Renal cortical epithelial cell (primary cell): ENCODE measurements at regions not wholly inside any gene's neighbourhood (a gene's known extent, or its start where the extent isn't known, plus 50 kb on each side); places are given as distances from the start of the nearest gene placed in this dataset.
"Not testable (repeated sequence)": the region's sequence is repeated elsewhere in the genome, so short reads cannot be mapped to it uniquely, and the experiment has no call there.

Experiments
- DNase-seq: peaks from one replicate; pipeline ENCODE4 v3.0.0-alpha.2; 2011; ENCODE audit warnings: low read depth

DNA sequence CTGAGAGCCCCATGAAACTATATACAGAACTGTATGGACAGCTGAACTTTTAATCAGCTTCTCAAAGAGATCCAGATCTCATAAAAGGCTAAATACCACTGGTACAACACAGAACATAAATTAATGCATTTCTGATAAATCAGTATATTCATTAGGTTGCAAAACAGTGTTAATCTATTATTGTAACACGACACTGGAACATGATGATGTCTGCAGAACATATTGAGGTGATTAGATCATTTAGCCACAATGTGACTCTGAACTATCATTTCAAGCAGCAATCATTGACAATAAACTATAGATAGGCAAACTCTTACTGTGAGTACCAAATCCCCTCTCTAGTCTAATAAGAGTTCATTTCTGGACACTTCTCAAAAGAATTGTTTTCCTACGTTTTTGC lies 50.3 kb downstream of the GASK1B start:
- peak; percentile 44 for DNase-seq

DNA sequence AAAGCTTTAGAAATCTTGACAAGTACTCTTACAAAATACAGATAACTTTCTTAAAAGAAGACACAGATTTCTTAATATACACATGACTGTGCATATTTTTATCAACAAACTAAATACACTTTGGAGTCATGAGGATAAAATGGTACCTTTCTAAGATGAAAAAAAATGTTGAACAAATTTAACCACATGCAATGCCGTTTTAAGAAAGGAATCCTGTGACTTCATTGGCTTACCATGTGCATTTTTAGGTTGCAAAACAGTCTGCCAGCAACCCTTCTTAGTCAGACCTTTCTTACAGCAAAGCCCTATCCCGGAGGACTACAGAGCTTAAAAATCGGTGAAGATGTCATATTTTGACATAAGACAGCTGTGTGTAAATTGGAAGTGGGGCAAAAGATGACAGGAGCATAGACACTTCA lies 51.7 kb downstream of the GASK1B start:
- peak; percentile 69 for DNase-seq

- DNase-seq: not testable (repeated sequence)
Observed at GRCh38 chr4:158120645-158121151, 52.1 kb downstream of the GASK1B start.

DNA sequence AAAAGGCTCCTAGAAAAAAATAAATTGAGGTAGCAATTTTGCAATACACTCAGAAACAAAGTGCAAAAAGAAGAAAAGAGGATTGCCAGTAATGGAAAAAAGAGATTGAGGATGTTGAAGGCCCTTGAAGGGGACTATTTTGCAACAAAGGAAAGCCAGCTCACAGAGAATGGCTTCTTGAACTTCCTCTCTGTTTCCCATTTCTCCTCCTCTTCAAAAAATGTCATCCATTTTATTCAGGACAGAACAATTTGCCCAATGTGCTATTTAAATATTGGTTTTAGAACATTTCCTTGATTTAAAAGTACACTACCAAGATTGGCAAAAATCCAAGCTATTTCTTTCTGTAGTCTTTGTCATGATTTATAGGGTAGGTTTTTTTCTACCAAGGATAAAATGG lies 60.2 kb downstream of the GASK1B start:
- no peak for DNase-seq

GRCh38 chr4:158111241-158111640 lies 61.6 kb downstream of the GASK1B start:
- no peak for DNase-seq

DNA sequence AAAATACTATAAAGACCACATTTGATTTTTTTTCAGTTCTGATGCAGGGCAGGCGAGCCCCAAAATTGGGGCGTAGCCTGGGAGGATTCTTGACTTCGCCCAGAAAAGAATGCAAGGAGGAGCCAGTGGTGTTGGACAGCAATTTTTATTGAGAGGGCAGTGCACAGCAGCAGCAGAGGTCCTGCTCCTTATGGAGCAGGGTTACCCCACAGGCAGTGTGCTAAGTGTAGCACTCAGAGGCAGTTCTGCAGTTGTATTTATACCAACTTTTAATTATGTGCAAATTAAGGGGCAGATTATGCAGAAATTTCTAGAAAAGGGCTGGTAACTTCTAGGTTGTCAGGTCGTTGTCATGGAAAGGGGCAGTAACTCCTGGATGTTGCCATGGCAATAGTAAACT lies 69.9 kb downstream of the GASK1B start:
- no peak for DNase-seq

DNA sequence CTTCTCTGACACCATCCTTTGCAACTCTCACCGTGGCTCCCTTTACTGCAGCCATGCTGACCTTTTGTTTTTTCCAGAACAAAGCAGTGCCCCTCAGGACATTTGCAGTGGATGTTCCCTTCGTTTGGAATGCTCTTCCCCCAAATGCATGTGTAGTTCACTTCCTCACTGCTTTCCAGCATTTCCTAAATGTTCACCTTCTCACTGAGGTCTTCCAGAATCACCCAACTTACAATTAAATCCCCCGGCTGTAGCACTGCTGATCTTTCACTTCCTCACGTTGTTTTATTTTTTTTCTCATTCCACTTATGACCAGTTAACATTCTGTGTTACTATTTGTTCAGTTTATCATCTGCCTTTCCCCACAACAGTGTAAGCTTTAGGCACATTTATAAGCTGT lies 73.1 kb downstream of the GASK1B start:
- no peak for DNase-seq

GRCh38 chr4:158098802-158099201 lies 74.0 kb downstream of the GASK1B start:
- DNase-seq: no peak

DNA sequence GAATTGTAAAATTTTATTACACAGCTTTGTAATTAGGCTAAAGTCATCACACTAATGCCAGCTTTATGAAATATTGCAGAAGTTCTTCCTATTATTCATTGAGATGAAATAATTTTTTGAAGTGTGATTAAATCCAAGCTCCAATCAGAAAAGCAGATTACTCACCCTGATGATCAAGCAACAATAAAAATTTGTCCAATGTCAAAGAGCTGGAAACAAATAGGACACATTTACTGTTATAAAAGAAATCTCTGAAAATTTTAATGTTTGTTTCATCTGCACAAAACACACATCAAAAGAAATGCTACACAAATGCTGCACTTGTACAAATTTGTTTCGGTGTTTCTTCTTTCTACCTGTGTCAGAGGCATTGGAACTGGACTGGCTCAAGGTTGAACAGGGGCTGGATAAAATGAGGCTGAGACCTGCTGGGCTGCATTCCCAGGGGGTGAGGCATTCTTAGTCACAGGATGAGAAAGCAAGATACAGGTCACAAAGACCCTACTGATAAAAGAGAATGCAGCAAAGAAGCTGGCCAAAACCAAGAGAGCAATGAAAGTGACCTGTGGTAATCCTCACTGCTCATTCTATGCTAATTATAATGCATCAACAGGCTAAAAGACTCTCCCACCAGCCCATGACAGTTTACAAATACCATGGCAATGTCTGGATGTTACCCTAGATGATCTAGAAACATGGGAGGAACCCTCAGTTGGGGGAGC lies 78.3 kb downstream of the GASK1B start:
- peak; percentile 83 for DNase-seq

- DNase-seq: no peak
Observed at GRCh38 chr4:158090323-158090722, 82.5 kb downstream of the GASK1B start.

- DNase-seq: not testable (repeated sequence)
Observed at GRCh38 chr4:158089897-158090296, 82.9 kb downstream of the GASK1B start.

- DNase-seq: no peak
Observed at GRCh38 chr4:158080354-158080753, 92.5 kb downstream of the GASK1B start.

GRCh38 chr4:158079661-158080060 lies 93.2 kb downstream of the GASK1B start:
- DNase-seq: no peak

- DNase-seq: no peak
Observed at GRCh38 chr4:158077835-158078234, 95.0 kb downstream of the GASK1B start.

- no peak for DNase-seq
Observed at GRCh38 chr4:158074851-158075250, 98.0 kb downstream of the GASK1B start.

DNA sequence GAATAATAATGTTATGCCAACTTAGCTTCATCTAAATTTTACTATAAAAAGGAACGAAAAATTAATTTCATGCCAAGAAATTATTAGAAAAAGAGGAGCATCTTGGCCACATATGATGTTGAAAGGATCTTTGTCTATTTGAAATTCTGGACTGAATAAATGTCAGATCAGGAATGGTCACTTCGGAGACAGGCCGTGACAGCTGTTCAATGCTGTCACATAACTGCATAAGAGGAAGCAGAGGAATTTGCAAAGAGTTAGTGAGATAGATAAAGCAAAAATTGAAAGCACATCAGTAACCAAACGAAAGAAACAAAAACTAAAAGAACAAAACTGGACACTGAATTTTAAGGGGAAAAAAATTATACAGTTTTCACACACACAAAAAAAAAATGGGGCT lies 100.9 kb downstream of the GASK1B start:
- no peak for DNase-seq

DNA sequence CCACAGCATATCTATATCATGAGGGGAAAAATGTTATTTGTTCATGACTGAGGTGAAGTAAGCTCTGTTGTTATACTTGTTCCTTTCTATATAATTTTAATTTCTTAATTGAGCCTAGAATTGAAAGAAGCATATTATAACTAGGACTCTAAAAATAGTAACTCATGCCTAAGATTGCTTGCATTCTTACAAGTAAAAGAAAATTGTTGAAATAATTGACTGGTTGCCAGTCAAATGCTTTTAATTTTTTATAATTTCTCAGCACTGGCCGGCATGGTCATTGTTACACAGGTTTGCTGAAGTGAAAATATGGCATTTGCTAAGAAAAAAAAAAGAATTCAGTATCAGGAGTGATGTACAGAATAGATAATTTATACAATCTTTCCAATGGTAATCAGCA lies 104.8 kb downstream of the GASK1B start:
- DNase-seq: peak; percentile 26

DNA sequence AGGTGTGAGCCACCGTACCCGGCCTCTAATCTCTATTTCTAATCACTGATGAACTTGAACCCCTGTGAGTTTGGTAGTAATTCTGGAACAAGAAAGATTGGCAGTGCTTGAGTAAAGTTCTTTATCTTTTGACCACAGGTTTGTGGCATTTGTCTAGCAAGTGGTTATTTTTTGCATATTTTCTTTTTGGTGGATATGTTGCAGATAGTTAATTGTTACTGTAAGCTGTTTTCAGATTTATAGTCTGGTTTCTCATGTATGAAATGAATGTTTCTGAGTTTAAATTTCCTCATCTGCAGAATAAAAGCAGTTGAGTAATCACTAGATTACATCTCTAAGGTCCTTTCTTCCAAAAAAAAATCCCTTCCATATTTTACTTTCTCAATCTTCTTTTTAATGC lies 105.2 kb downstream of the GASK1B start:
- DNase-seq: no peak

GRCh38 chr4:158065603-158066002 lies 107.2 kb downstream of the GASK1B start:
- no peak for DNase-seq

DNA sequence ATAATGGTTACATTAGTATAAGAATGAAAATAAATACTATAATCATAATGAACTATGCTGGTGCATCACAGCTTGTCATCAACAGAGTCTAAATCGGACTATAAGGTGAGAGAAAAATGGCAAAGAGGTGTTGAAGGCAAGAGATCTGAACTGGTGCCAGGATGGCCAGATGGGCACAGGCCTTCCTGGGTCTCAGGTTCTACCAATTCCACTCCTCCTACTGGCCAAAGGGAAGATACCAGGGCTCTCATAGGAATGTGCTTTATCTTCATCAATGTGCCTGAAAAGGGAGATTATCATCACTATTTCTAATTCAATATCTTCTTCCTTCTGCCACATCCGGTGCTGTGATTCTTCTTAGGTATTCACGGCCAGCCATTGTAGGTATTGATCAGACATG lies 107.6 kb downstream of the GASK1B start:
- no peak for DNase-seq

GRCh38 chr4:158056689-158057245 lies 116.1 kb downstream of the GASK1B start:
- no peak for DNase-seq

DNA sequence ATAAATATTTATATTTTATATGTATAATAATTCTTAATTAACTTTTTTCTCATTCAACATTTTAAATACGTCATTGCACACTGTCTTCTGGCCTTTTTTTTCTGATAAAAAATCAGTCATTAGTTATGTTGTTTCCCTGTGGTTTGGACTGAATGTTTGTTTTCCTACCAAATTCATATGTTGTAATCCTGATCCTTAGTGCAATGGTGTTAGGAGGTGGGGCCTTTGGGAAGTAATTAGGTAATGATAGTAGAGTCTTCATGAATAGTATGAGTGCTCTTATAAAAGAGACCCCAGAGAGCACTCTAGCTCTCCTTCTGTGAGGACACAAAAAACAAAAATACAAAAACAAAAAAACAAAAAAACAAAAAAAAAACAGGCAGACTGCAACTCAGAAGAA lies 117.2 kb downstream of the GASK1B start:
- DNase-seq: no peak

DNA sequence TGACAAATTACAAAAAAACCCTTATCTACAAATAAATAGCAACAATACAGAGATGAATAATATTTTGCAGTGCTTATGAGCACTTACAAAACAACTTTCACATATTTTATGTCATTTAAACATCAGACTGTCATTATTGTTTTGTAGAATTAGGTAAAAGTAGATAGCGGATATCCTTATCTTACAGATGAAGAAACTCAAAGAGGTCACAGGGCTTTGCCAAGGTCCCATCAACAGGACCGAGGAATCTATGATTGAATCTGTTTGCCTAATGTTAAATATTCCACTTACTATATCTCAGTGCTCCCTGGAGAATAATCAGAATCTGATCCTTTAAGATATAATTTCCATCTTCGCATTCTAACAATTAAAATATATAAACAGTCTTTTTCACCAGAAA lies 119.0 kb downstream of the GASK1B start:
- DNase-seq: no peak

DNA sequence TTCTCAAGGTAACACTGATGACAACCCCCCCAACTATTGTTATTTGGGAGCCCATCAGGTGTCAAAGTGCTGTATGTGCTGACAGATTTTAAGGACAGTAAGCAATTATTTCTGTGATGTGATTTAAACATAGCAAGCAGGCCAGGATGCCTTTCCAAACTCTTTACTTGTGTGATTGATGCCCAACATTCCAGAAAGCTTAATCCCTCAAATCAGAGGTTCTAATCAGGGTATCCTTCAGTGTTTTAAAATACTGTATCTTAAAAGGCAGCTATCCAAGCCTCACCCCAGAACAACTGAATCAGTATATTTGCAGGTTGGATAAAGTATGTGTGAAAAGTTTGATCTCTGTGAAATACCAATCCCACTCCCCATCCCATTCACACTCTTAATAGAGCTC lies 119.7 kb downstream of the GASK1B start:
- no peak for DNase-seq
